Coronary artery (tissue), 2 donors: ENCODE measurements at regions not wholly inside any gene's neighbourhood (a gene's known extent, or its start where the extent isn't known, plus 50 kb on each side); places are given as distances from the start of the nearest gene placed in this dataset.

ENCODE experiments used
- DNase-seq: peaks from one replicate; pipeline ENCODE4 v3.0.0-alpha.2; 2017; ENCODE audit warnings: low spot score
- H3K27ac ChIP-seq, 2 donors: fragments of 200-600 bp; sonication (generic); one replicate each; pipeline ENCODE4 v1.5.1; 2016 to 2019
- H3K4me3 ChIP-seq: fragments of 200-600 bp; sonication (generic); 2 replicates; pipeline ENCODE4 v1.5.1; 2016; ENCODE audit warnings: mild to moderate bottlenecking, moderate library complexity
- TF ChIP-seq, protein P1 (sequence below): fragments of 200-600 bp; sonication (generic); IDR thresholded peaks from one replicate; pipeline ENCODE4 v1.5.1; 2019; ENCODE audit warnings: antibody characterized with exemption

DNA sequence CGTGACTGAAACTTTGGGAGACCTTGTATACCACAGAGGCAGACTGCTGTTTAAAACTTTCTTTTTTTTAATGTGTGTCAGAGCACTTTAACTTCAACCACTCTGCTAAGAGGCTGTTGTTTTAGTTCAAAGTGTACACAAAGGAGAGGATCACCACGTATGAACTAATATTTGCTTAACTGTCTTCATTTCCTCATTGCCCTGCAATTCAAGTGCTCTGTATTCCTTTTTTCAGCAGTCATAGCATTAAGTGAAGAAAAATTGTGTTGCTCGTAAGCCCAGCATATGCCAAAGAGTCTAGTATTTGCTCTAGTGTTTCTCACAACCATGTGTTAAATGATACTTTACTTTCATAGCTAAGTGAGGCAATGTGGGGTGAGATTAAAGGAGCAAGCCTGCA lies 63.0 kb upstream of the HHIP start:
- Histone ChIP-seq H3K4me3 (no peak overlapping the region), H3K27ac (no peak overlapping the region)
- TF ChIP-seq, protein P1, sequence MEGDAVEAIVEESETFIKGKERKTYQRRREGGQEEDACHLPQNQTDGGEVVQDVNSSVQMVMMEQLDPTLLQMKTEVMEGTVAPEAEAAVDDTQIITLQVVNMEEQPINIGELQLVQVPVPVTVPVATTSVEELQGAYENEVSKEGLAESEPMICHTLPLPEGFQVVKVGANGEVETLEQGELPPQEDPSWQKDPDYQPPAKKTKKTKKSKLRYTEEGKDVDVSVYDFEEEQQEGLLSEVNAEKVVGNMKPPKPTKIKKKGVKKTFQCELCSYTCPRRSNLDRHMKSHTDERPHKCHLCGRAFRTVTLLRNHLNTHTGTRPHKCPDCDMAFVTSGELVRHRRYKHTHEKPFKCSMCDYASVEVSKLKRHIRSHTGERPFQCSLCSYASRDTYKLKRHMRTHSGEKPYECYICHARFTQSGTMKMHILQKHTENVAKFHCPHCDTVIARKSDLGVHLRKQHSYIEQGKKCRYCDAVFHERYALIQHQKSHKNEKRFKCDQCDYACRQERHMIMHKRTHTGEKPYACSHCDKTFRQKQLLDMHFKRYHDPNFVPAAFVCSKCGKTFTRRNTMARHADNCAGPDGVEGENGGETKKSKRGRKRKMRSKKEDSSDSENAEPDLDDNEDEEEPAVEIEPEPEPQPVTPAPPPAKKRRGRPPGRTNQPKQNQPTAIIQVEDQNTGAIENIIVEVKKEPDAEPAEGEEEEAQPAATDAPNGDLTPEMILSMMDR: no peak
- no peak for DNase-seq

DNA sequence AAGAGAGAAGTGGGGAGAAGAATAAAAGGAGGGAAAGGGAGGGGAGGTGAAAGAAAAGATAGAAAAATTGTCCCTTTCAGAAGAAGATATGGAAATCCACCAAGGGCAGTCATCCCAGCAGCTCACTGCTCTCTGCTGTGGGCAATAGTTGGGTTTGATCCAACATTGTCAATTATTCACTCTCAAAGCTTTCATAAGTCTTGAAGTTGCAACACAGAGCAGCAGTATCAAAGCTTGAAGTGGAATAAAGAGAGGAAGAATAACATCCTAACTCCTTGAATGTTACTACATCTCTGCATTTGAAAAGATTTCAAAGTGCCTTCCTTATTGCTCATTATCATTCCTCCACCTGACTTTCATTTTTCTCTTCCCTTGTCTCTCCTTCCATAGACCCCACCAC lies 62.3 kb upstream of the HHIP start:
- Histone ChIP-seq H3K27ac (no peak overlapping the region), H3K4me3 (no peak overlapping the region)
- TF ChIP-seq, protein P1: no peak
- no peak for DNase-seq

DNA sequence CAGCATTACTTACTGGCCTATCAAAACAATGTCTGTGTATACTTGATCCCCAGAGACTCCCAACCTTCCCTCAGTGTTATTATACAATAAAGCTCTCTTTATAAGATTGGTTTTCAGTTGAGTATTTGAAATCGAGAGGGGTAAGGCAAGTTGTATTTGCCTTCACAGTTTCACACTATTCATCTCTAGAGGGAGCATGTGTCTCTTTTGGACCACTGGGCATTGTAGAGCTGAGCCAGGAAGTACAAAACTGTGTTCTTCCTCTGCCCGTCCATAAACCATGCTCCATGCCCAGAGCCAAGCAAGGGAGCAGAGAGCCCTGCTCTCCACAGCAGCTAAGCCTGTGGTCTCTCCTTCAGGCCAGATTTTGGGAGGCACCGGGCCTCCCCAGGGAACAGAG lies 61.5 kb upstream of the HHIP start:
- Histone ChIP-seq H3K27ac (no peak overlapping the region), H3K4me3 (no peak overlapping the region)
- no peak for DNase-seq
- TF ChIP-seq, protein P1: no peak

DNA sequence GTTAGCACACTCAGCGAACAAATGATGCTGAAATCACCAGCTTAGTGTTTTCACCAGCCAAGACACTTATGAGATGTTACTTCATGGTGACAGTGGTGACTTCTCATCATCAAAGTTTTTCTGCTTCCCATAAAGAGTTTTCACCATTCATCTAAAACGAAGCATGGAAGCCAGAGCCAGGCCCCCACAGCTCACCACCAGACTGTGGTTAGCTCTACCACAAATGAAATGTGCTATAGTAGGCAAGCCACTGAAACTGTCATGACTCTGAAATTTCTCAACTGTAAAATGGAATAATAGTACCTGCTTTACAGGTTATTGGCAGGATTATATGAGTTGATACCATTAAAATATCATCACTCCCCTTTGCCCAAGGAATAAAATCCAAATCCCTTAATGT lies 56.4 kb upstream of the HHIP start:
- TF ChIP-seq, protein P1: no peak
- H3K4me3 ChIP-seq: no peak overlapping the region
- no peak overlapping the region for H3K27ac ChIP-seq
- no peak for DNase-seq

DNA sequence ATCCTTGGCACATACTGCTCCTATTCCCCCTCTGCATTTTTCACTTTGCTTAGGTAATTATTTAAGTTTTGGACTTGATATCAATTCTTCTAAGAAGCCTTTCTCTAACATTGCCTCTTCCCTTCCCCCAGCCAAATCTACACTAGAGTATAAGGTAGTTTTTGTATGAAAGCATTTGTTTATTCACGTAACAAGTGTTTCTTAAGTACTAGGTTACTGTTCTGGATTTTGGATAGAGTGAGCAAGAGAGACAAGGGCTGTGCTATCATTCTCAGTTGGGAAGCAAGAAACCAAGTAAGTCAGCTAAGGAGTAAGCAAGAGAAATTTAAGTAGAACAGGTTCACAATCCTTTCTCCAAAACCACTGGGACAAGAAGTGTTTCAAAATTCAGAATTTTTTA lies 55.9 kb upstream of the HHIP start:
- TF ChIP-seq, protein P1: no peak
- DNase-seq: no peak
- H3K27ac ChIP-seq: no peak overlapping the region
- H3K4me3 ChIP-seq: no peak overlapping the region

DNA sequence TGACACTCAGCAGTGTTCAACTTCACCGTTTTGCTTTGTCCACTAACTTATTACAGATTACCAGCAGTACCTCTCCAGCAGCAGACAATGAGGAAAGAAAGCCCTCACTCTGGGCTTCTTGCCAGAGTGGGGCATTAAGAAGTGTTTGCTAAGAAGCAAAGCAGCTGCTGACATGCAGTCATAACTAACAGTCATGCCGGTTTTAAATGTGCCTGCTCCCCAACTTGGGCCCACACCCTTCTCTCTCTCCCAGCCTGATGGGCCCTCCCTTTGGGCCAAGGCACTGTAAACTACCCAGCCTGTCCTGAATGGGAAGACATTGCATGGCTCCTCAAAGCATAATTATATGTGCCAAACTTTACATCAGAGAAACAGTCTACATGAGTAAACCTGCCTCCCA lies 54.6 kb upstream of the HHIP start:
- Histone ChIP-seq H3K4me3 (no peak overlapping the region), H3K27ac (no peak overlapping the region)
- DNase-seq: no peak
- TF ChIP-seq, protein P1: no peak

DNA sequence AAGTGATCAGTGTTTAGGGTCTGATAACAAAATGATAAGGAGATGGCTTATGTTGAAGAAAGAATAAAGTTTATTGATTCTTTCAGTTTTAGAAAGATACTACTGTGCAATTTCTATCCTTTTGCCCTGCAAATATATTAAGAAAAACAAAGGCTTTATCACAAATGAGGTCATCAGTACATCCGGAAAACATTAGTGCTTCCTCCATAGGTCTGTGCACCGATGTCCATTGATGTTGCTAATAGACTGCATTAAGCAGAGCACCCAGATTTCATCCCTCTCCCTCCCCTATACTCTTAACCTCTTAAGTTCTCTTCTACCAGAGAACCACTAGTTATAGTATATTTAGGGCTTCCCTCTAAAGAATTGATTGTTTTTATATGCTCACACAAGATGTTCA lies 53.7 kb upstream of the HHIP start:
- no peak for DNase-seq
- TF ChIP-seq, protein P1: no peak
- Histone ChIP-seq H3K27ac (no peak overlapping the region), H3K4me3 (no peak overlapping the region)
